Stimulated activated CD4-positive, alpha-beta T cell treated with anti-CD3 and anti-CD28 coated beads, Interleukin-2, amount 100 ng/mL, for 4 hours (primary cell): ENCODE measurements at regions not wholly inside any gene's neighbourhood (a gene's known extent, or its start where the extent isn't known, plus 50 kb on each side); places are given as distances from the start of the nearest gene placed in this dataset.
"Not testable (repeated sequence)": the region's sequence is repeated elsewhere in the genome, so short reads cannot be mapped to it uniquely, and the experiment has no call there.

Source experiments
- DNase-seq: peaks from one replicate; pipeline ENCODE4 v3.0.0-alpha.2; 2020; ENCODE audit warnings: low read depth

- DNase-seq, result no peak
Observed at GRCh38 chr3:106317141-106318055, 448.6 kb upstream of the CBLB start.

DNA sequence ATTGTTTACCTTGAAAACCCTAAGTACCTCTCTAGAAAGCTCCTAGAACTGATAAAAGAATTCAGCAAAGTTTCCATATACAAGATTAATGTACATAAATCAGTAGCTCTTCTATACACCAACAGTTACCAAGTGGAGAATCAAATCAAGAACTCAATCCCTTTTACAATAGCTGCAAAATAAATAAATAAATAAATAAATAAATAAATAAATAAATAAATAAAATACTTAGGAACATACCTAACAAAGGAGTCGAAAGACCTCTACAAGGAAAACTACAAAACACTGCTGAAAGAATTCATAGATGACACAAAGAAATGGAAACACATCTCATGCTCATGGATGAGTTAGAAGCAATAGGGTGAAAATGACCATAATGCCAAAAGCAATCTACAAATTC is 452.6 kb upstream of the CBLB start:
- not testable (repeated sequence) for DNase-seq

- no peak for DNase-seq
Observed at GRCh38 chr3:106323586-106323985, 454.8 kb upstream of the CBLB start.

DNA sequence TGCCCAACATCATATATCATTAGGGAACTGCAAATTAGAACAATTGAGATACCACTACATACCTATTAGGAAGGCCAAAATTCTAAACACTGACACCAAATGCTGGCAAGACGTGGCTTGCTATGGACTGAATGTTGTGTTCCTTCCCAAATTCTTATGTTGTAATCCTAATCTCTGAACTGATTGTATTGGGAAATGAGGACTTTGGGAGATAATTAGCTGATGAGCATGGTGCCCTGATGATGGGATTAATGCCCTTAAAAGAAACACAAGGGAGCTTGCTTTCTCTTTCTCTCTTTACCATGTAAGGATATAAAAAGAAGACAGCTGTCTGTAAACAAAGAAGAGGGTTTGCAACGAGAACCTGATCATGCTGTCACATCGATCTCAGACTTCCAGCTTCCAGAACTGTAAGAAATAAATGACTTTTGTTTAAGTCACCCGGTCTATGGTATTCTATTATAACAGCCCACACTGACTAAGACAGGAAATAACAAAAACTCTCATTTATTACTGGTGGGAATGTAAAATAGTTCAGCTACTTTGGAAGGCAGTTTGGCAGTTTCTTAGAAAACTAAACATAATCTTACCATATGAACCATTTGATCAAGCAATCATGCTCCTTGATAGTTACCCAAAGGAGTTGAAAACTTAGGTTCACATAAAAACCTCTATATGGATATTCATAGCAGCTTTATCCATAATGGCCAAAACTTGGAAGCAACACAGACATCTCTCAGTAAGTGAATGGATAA is 458.3 kb upstream of the CBLB start:
- no peak for DNase-seq

DNA sequence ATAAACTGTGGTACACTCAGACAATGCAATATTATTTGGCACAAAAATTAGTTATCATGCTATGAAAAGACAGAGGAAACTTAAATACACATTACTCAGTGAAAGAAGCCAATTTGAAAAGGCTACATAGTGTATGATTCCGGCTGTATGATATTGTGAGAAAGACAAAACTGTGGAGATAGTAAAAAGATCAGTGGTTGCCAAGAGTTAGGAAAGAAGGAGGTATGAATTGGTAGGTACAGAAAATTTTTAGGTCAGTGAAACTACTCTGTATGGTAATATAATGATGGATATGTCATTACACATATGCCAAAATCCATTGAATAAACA is 458.8 kb upstream of the CBLB start:
- no peak for DNase-seq

DNA sequence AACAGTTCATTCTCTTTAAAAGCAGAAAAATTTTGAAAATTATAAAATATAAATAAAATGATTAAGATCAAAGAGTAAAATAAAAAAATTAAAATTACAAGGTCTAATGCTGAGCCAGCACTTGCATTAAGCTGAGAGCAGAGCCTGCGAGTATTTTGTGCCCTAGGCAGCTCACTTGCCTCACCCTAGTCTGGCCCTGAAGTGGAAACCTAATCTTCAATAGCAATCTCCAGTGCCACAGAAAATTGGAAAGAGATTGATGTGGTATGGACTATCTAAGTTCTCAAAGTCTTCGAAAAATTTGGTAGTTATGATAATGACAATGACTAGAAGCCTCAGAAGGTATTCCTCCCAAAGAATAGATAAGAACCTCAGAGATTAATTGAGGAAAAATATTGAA is 459.4 kb upstream of the CBLB start:
- DNase-seq, result no peak

GRCh38 chr3:106329521-106329920 is 460.7 kb upstream of the CBLB start:
- DNase-seq, result no peak

- DNase-seq, result no peak
Observed at GRCh38 chr3:106331636-106332035, 462.8 kb upstream of the CBLB start.

DNA sequence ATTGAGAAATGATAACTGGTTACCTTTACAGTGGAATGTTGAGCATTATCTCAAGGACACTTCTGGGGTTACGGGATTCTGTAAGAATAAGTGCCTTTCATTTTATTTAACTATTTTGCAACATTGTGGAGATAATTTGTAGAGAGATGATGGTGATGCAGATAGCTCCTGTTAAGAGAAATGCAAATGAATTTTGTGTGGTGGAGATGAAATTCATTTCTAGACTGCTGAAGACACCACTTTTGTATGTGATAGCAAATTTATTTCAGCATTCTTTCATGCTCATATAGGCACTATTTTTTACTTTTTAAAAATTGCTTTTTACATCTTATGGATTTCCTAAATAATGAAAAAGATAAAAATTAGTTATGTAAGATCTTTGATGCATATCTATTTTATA is 463.3 kb upstream of the CBLB start:
- DNase-seq, result no peak

DNA sequence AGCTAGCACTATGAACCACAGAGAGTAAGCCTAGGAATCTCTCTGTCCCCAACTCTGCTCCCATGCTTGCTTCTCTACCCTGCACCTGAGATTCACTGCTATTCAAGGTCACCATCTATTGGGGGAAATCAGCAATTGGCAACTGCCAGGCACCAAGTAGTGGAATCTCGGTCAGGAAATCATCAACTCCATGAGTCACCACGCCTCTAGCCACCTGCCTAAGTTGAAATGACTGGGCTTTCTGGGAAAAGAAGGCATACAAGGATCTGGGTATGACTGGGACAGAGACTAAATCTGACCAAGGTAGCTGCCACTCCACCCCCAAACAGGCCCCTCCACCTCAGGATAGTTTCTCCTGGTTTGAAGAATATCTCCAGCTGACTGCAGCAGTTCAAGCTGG is 464.1 kb upstream of the CBLB start:
- no peak for DNase-seq

GRCh38 chr3:106333911-106334618 is 465.3 kb upstream of the CBLB start:
- peak; percentile 65 for DNase-seq

DNA sequence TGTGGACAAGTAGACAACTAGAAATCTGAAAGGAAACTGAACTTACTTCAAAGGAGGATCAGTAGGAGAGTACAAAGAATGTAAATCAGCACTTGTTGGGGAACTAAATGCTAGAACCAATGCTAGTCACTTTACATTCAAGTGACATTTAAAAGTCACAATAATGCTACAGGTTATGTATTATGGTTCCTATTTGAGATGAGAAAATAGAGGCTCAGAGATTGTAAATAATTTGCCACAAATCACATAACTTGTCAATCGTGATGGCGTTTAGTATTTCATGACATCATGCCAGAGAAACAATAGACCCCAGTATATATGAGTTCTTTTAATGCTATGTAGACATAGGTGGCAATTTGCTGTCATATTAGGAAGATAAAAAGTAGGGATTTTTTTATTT is 467.8 kb upstream of the CBLB start:
- DNase-seq, result no peak

- DNase-seq, result no peak
Observed at GRCh38 chr3:106337116-106337515, 468.3 kb upstream of the CBLB start.

DNA sequence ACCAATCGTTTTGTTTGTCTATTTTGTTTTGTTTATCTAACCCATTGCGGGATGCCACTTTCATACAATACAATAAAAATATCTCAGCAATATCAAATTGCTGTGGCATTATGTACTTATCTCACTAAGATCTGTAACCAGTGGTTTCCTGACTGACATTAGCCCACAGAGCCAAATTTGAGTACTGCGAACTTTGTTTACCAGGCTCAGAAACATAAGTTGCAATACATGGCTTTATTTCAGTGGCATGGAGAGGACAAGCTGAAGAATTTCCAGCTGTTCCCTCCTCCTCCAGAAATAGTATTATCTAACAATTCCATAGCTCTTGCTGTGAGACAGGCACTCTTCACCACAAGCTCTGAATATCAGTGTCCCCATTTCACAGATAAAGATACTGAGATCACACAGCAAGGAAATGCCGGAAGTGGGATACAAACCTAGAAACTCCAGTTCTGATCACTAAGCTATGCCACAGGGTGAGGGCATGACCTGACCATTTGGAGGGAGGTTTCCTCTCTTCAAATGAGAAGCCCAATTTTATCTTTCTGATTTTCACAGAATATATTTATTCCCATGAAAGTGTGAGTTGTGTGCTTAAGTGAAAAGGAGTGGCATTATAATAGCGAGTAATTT is 469.9 kb upstream of the CBLB start:
- DNase-seq, result no peak

GRCh38 chr3:106339551-106339950 is 470.7 kb upstream of the CBLB start:
- no peak for DNase-seq

DNA sequence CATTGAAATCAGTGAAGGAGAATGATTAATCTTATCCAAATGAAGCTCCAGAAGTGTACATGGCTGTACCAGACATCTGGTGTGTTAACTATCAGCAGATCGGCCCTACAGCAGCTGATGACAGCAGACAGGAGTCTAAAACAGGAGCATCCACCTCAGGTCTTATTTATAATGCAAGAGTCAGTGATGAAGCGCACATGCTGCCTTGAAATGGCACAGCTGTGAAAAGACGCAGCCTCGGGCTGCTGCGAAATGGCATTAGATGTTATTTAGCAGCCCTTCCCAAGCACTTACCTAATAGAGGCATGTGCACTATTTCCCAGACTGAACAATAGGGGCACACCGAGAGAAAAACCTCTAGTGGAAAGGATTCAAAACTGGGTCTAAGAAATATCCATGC is 472.3 kb upstream of the CBLB start:
- DNase-seq, result no peak

DNA sequence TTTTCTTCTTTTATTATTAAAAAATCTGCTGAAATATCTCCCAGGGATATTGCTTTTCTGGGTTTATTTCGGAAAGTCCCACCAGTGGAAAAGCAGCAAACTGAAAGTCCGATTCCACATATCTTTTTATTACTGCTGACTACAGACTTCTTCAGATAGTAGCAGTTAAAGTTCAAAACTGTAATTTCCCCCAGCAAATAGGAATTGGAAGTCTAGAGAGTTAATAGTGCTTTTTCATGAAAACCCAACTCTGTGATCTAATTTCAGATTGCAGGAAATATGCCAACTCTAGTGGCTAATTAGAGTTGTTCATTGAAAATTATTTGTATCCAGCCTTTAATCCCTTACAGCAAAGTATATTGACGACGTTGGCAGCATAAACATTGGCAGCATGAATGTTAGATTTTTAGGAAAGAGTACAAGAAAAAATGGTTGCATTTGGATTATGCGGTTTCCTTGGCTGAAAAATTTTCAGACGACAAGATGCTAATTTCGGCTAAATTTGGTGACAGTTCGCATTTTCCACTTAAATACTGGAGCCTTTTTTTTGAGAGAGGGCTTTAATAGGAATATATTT is 472.9 kb upstream of the CBLB start:
- DNase-seq, result no peak

DNA sequence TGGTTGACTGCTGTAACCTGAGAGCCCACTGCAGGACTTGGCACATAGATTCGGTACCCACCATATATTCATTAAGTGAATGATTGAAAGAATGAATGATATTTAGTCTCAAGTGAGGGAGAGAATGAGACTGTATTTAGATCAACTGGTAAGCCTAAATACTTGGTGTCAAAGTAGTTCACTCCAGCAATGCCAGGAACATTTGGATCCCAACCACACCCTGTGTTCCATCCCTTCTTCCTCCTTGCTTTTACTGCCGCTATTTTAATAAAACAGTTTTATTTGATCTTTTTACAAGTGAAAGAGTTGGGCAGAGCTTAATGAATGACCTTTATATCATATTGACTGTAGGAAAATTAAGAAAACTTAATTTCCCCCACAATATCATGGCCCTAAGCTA is 473.6 kb upstream of the CBLB start:
- no peak for DNase-seq

- no peak for DNase-seq
Observed at GRCh38 chr3:106343811-106344210, 475.0 kb upstream of the CBLB start.

DNA sequence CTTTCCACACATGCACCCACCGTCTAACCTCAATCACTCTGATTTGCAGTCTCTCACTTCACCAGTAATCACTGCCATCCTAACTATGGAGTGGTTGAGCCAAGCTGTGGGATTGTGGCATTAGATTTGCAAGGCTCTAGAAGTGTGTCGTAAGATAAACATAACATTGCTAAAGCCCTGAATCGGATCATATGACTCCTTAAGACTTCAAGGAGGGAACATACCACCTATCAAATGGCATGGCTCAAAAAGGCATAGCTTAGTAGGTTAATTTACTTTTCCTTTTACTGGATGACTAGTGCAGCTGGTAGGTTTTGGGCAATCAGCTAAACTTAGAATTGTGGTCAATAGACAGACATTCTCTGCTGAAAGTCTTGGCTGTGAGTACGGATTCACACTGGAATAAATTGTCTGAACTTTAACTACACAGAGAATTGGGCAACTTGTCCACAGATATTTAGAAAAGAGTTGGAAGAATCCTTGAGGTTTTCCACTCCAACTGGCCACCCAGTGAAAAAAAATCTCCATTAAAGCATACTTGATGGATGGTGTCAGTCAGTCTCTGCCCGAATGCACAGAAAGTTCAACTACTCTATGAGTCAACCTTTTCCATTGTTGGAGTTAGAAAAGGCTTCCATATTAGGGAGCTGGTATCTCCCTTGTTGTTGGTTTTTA is 476.7 kb upstream of the CBLB start:
- no peak for DNase-seq

GRCh38 chr3:106347350-106347749 is 478.5 kb upstream of the CBLB start:
- no peak for DNase-seq
